ENCODE measurements at regions not wholly inside any gene's neighbourhood (a gene's known extent, or its start where the extent isn't known, plus 50 kb on each side); places are given as distances from the start of the nearest gene placed in this dataset.

- Histone ChIP-seq H3K27ac (replicated peaks) (no peak overlapping the region), H3K27me3 (ENCODE audit: low read depth) (peaks cover 84% of the 10 kb centered on the region), H3K36me3 (no peaks in the 10 kb centered on the region), H3K4me1 (no peaks in the 10 kb centered on the region), H3K4me3 (no peak overlapping the region), H3K9me3 (replicated peaks) (no peaks in the 10 kb centered on the region)
- TF ChIP-seq, protein P1, sequence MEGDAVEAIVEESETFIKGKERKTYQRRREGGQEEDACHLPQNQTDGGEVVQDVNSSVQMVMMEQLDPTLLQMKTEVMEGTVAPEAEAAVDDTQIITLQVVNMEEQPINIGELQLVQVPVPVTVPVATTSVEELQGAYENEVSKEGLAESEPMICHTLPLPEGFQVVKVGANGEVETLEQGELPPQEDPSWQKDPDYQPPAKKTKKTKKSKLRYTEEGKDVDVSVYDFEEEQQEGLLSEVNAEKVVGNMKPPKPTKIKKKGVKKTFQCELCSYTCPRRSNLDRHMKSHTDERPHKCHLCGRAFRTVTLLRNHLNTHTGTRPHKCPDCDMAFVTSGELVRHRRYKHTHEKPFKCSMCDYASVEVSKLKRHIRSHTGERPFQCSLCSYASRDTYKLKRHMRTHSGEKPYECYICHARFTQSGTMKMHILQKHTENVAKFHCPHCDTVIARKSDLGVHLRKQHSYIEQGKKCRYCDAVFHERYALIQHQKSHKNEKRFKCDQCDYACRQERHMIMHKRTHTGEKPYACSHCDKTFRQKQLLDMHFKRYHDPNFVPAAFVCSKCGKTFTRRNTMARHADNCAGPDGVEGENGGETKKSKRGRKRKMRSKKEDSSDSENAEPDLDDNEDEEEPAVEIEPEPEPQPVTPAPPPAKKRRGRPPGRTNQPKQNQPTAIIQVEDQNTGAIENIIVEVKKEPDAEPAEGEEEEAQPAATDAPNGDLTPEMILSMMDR (IDR thresholded peaks at IDR 0.05; ENCODE audit: borderline replicate concordance): no peak
- DNase-seq: no peak
- intact Hi-C loops (cut with micrococcal nuclease): no loop called here
Measured at GRCh38 chr20:58587467-58587866, 63.6 kb upstream of the STX16 start.

GRCh38 chr20:58586565-58587093 lies 64.5 kb upstream of the STX16 start:
- Histone ChIP-seq H3K27me3 (ENCODE audit: low read depth) (peaks cover 84% of the 10 kb centered on the region), H3K9me3 (replicated peaks) (no peaks in the 10 kb centered on the region), H3K4me3 (no peak overlapping the region), H3K4me1 (no peaks in the 10 kb centered on the region), H3K27ac (replicated peaks) (no peak overlapping the region), H3K36me3 (no peaks in the 10 kb centered on the region)
- TF ChIP-seq, protein P1 (IDR thresholded peaks at IDR 0.05; ENCODE audit: borderline replicate concordance): no peak
- no peak for DNase-seq
- intact Hi-C loops (cut with micrococcal nuclease): no loop called here

GRCh38 chr20:58585753-58586540 lies 65.1 kb upstream of the STX16 start:
- no peaks in the 10 kb centered on the region for H3K9me3 ChIP-seq (replicated peaks)
- no peaks in the 10 kb centered on the region for H3K4me1 ChIP-seq
- H3K36me3 ChIP-seq: no peaks in the 10 kb centered on the region
- no peak overlapping the region for H3K27ac ChIP-seq (replicated peaks)
- TF ChIP-seq, protein P1 (IDR thresholded peaks at IDR 0.05; ENCODE audit: borderline replicate concordance): no peak
- H3K4me3 ChIP-seq: no peak overlapping the region
- intact Hi-C loops (cut with micrococcal nuclease): no loop called here
- no peak for DNase-seq
- H3K27me3 ChIP-seq (ENCODE audit: low read depth): peaks cover 85% of the 10 kb centered on the region

DNA sequence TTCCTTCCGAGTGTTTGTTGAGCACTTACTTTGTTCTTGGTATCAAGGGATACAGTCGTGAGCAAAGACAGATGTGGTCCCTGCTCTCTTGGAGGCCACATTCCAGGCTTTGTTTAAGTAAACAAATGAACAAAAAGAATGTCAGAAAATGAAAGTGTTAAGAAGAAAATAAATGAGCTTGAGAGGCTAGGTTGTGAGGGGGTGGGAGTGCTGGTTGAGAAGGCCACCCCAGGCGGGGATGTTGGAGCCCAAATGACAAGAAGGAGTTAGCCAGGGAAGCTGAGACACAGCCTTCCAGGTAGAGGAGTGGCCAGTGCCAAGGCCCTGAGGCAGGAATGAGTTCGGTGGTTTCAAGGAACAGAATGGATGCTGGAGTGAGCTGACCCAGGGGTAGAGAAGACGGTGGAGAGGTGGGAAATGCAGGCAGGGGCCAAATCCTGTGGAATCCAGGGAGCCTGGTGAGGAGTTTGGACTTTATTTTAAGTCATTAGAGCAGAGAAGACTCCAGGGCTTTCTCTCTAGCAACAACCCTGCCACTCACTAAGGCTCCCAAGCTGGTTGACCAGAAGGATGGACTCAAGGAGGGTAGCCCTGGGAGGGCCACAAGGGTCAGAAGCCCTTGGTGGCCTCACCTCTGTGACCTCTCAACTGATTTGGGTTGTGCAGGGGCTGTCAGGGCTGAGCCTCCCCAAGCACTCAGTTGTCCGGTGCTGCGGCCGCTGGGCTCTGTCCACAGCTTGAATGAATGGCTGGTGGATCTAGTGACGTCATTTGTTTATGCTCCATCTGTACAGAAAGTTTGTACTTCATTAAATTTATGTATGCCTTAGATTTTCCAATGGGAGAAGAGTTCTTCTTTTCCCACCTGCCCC lies 66.0 kb upstream of the STX16 start:
- DNase-seq: no peak
- Histone ChIP-seq H3K27ac (replicated peaks) (no peak overlapping the region), H3K4me1 (no peaks in the 10 kb centered on the region), H3K4me3 (no peak overlapping the region), H3K36me3 (no peaks in the 10 kb centered on the region), H3K9me3 (replicated peaks) (no peaks in the 10 kb centered on the region), H3K27me3 (ENCODE audit: low read depth) (peaks cover 85% of the 10 kb centered on the region)
- TF ChIP-seq, protein P1 (IDR thresholded peaks at IDR 0.05; ENCODE audit: borderline replicate concordance): no peak
- intact Hi-C loops (cut with micrococcal nuclease): no loop called here

DNA sequence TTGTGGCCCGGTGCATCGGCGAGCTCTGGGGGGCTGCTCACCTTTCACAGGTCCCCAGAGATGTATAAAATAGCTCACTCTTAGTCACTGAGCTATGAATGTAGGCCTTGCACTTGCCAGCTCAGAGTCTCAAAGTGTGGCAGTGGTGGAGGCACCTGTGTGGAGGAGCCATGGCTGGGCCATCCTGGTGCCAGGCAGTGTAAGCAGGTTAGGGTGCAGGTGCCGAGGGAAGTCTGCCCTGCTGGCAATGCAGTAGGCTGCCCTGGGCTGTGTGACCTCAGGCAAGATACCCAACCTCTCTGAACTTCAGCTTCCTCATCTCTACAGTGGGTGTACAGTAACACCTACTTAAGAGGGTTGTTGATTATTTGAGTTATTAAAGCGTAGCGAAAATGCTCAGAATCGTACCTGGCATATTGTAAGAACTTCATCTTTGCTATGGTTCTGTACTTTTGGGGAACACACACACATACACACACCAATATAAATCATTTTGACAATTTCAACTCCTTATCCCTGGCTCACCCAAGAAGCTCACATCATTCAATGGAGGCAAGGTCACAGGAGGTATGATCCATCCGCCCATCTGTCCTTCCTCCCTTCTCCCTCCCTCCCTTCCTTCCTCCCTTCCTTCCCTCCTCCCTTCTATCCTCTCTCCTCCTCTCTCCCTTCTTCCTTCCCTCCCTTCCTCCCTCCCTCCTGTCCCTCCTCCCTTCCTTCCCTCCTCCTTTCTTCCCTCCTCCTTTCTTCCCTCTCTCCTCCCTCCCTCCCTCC lies 66.8 kb upstream of the STX16 start:
- Histone ChIP-seq H3K4me1 (no peaks in the 10 kb centered on the region), H3K36me3 (no peaks in the 10 kb centered on the region), H3K27me3 (ENCODE audit: low read depth) (peaks cover 86% of the 10 kb centered on the region), H3K9me3 (replicated peaks) (no peaks in the 10 kb centered on the region), H3K4me3 (no peak overlapping the region), H3K27ac (replicated peaks) (no peak overlapping the region)
- intact Hi-C loops (cut with micrococcal nuclease): no loop called here
- no peak for DNase-seq
- TF ChIP-seq, protein P1 (IDR thresholded peaks at IDR 0.05; ENCODE audit: borderline replicate concordance): no peak
